SK-N-SH (cell line): ENCODE measurements at regions not wholly inside any gene's neighbourhood (a gene's known extent, or its start where the extent isn't known, plus 50 kb on each side); places are given as distances from the start of the nearest gene placed in this dataset.

Experiments
- CHD2 ChIP-seq: fragments of 150-350 bp; IDR thresholded peaks from 2 replicates; pipeline ENCODE4 v1.6.1; 2018; ENCODE audit warnings: low read length; ENCODE audit not compliant: partially characterized antibody
- CTCF ChIP-seq: fragments of 200-600 bp; sonication (generic); IDR thresholded peaks from 2 replicates; pipeline ENCODE4 v1.6.1; 2017; ENCODE audit warnings: antibody characterized with exemption, mild to moderate bottlenecking, moderate library complexity
- YY1 ChIP-seq: IDR thresholded peaks from 2 replicates; pipeline ENCODE4 v1.4.0; 2012; ENCODE audit warnings: low read depth, mild to moderate bottlenecking

- TF ChIP-seq CTCF (peak; percentile 78), YY1 (no peak), CHD2 (no peak)
Observed at GRCh38 chr14:29222671-29223268, 456.2 kb downstream of the FOXG1 start.
